KG1 (cell line): ENCODE measurements at regions not wholly inside any gene's neighbourhood (a gene's known extent, or its start where the extent isn't known, plus 50 kb on each side); places are given as distances from the start of the nearest gene placed in this dataset.
"Not testable (repeated sequence)": the region's sequence is repeated elsewhere in the genome, so short reads cannot be mapped to it uniquely, and the experiment has no call there.

ENCODE experiments used
- DNase-seq: peaks from one replicate; lab custom pipeline; 2025; lab: John Stamatoyannopoulos, UW

GRCh38 chr2:195352581-195352980 is 304.4 kb upstream of the SLC39A10 start:
- no peak for DNase-seq

- DNase-seq = no peak
Measured at GRCh38 chr2:195343942-195344530, 313.0 kb upstream of the SLC39A10 start.

DNA sequence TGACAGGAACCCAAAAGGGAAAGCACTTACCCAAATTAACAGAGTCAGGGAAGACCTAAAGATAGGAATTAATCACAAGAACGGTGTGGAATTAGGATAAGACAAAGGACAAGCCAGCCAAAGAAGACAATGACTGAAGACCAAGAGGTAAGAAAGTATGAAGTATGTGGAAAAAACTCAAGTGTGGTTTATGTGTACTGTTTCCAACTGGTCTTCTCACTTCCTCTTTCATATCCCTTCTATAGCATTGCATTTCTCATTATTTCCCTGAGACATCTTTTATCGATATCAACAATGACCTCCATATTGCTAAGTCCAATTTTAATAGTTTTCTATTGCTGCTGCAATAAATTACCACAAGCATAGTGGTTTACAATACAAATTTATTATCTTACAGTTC is 313.5 kb upstream of the SLC39A10 start:
- DNase-seq = no peak

- no peak for DNase-seq
Measured at GRCh38 chr2:195342061-195342460, 315.0 kb upstream of the SLC39A10 start.

- no peak for DNase-seq
Measured at GRCh38 chr2:195338856-195339255, 318.2 kb upstream of the SLC39A10 start.

DNA sequence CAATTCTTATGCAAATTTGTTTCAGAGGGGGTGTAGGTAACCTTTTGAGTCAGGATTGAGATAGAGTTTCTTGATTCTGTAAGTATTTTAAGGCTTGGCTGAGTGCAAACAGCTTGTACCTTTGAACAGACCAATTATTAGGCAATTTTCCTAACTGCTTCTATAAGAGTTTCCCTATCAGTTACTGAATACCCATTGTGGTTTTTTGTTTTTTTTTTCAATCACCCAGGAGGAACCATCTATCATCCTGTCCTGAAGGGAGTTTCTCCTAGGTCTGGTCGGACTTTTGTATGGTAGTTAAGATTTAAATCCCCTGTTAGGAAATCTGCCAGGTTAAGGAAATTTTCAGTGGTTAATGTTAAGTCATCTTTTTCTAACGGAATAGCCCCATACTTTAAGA is 319.4 kb upstream of the SLC39A10 start:
- DNase-seq = no peak

GRCh38 chr2:195333869-195334268 is 323.2 kb upstream of the SLC39A10 start:
- no peak for DNase-seq

DNA sequence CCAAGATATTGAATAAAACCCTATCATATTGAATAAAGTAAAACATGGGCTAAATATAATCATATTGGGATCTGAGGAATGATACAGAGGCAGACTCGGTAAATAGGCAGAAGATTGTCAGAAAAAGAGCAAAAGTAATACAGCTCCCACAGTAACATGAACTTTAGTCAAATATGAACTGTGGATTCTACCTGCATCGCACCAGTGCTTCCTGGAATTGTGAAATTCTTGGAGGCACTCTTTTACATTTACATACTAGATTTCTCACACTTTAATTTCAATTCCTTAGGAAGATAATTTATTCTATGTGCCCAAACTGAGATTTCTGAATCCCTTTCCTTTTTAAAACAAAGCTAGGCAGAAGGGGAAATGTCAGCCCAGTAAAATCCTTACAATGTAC is 325.1 kb upstream of the SLC39A10 start:
- no peak for DNase-seq

DNA sequence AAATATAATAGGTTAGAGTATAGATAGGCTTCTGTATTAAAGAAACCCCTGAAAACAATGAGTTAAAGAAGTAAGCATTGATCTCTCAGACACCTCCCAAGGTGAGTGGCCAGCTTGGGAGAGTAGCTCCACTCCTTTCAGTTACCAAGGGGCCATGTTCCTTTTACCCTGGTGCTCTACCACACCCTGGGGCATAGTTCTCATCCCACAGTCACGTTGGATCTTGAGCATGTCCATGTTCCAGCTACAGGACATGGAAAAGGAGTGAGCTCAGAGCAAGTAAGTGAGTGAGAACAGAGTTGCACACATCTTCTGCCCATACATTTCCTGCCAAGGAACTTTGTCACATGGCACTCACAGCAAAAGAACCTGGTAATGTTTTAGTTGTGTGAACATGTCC is 325.9 kb upstream of the SLC39A10 start:
- DNase-seq = no peak

- DNase-seq = no peak
Measured at GRCh38 chr2:195330513-195330956, 326.5 kb upstream of the SLC39A10 start.

- not testable (repeated sequence) for DNase-seq
Measured at GRCh38 chr2:195329784-195330183, 327.2 kb upstream of the SLC39A10 start.

DNA sequence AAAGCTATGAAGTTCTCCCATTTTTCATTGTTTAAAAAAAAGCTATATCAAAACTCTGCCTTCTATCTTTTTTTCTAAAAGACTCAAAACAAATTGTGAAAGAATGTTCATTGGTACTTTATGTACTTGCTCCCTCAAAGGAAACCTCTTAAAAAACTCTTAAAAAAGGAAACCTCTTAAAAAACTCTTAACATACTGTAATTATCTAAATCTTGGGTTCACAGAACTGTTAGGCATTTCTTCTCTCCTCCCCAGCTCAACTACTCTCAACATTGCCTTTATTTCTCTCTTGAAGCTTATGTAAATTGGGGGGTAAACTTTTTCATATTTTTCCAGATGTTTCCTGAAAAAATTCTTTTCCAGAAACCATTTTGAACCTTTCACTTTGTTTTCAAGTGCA is 330.5 kb upstream of the SLC39A10 start:
- DNase-seq = no peak

DNA sequence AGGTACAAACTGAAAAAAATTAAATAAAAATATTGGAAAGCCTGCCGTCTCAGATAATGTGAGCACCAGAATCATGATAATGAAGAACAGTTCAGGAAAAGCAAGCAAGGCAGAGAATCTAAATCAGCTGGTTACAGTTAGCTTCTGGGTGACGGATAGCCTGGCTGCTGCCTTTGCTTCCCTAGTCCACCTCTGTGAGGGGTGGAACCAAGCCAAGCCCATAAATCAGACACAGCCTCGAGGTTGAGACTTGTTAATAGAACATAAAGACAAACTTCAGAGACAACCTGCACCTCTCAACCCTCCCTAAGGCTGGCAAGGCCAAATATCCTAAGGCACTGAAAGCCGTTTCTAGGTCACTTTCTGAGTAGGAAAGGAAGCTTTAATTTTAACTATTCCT is 334.7 kb upstream of the SLC39A10 start:
- no peak for DNase-seq

DNA sequence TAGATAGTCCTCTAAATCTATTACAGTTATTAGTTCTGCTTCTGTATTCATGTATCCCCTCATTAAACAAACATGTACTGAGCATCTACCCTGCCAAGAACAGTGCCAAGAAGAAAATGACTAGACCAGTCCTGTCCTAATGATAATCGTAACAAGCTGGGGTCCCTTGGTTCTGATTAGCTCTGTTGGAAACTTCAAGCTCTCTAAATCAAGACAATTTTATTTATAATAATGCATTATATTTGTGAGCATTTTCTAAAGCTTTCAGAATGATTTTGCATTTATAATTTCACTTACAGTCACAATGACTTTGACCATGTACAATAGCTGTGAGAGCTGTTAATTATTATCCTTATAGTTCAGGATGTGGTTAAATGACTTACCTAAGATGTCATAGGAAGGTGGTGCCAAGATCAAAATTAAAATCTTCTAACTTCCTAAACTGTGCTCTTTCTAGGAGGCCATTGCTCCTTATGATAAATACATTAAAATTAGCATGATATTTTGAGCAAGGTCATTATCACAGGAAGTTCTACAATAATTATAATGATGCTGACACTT is 336.5 kb upstream of the SLC39A10 start:
- no peak for DNase-seq

- no peak for DNase-seq
Measured at GRCh38 chr2:195319548-195320412, 337.2 kb upstream of the SLC39A10 start.

GRCh38 chr2:195319112-195319460 is 337.9 kb upstream of the SLC39A10 start:
- no peak for DNase-seq

DNA sequence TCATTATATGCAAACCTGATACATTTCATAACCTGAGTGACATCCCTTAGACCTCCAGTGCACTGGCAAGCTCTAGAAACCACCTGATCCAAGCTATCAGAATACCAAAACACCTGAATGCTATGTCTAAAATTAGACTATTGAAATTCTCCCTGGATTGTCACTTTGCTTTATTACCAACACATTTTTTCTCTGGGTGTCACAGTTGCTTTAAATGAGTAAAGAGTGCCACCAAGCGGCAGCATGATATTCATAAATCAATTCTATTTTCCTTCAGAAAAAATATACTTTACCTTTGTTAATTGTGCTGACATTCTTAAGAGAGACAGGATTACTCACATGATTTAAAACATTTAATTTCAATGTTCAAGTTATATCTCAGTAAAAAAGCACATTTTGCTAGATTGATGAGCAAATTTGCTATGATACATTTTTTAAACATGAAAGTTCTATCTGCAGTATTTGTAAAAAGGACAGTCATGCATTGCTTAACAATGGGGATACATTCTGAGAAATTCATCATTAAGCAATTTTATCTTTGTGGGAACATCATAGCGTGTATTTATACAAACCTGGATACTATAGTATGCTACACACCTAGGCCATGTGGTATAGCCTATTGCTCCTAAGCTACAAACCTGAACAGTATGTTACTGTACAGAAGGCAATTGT is 338.4 kb upstream of the SLC39A10 start:
- DNase-seq = peak; percentile 31

- DNase-seq = no peak
Measured at GRCh38 chr2:195317550-195317949, 339.5 kb upstream of the SLC39A10 start.

GRCh38 chr2:195316486-195316885 is 340.5 kb upstream of the SLC39A10 start:
- DNase-seq = no peak

- no peak for DNase-seq
Measured at GRCh38 chr2:195313962-195314361, 343.1 kb upstream of the SLC39A10 start.

DNA sequence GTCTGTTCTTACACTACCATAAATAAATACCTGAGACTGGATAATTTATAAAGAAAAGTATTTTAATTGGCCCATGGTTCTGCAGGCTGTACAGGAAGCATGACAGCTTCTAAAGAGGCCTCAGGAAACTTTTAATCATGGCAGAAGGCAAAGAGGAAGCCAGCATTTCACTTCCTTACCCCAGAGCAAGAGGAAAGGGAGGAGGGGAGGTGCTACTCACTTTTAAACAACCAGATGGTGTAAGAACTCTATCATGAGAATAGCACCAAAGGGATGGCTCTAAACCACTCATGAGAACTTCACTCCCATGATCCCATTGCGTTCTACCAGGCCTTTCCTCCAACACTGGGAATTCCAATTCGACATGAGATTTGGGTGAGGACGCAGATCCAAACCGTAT is 344.4 kb upstream of the SLC39A10 start:
- DNase-seq = peak; percentile 39

DNA sequence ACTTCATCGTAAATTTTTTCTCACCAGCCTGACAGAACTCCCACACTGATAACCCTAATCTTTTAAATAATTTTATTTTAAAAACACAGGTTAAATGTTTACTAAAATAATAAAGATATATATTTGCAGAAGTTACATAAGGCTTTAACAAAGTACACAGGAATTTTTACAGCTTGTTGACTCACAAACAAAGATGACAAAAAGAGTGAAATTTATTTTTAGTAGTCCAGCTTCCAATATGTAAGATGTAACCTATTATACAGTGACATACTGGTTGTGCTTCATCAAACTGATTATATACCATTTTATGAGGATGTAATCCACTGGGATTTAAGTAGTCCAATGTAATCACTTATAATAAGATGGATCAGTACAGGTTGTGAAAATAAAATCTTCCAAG is 348.9 kb upstream of the SLC39A10 start:
- no peak for DNase-seq

DNA sequence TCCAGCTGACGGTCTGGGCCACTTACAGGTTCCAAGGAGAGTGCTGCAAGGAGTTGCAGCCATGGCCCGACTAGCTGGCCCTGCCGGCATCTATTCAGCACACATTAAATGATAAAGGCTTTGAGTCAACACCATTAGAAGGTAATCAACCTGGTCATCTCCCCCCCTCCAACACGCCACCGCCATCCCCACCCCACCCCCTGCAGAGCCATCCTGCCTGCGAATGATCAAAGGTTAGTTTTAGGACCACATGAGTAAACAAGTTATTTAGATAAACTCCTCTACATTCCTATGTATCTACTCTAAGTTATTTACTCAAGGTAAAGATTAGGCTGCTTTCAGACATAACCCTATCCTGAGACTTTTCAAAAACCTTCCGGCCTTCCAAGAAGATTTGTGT is 349.3 kb upstream of the SLC39A10 start:
- DNase-seq = no peak
